Bronchial epithelial cell (primary cell): ENCODE measurements at regions not wholly inside any gene's neighbourhood (a gene's known extent, or its start where the extent isn't known, plus 50 kb on each side); places are given as distances from the start of the nearest gene placed in this dataset.
A peak's percentile ranks its signal among the peaks of the same experiment; 100 is the strongest.

Source experiments
- DNase-seq: peaks from one replicate; pipeline ENCODE4 v3.0.0-alpha.2; 2010; ENCODE audit warnings: low read depth
- FAIRE-seq: peaks from 2 replicates; lab custom pipeline; 2011; peaks lifted over from hg19 to GRCh38; lab: Jason Lieb, UNC
- H3K27me3 ChIP-seq: 2 replicates; pipeline ENCODE4 v1.5.1; 2011; ENCODE audit warnings: low read length; ENCODE audit not compliant: control insufficient read depth, insufficient read depth
- H3K36me3 ChIP-seq: 2 replicates; pipeline ENCODE4 v1.5.1; 2011; ENCODE audit warnings: low read length; ENCODE audit not compliant: control insufficient read depth, insufficient read depth
- H3K4me3 ChIP-seq: 2 replicates; pipeline ENCODE4 v1.5.1; 2011; ENCODE audit warnings: mild to moderate bottlenecking, low read depth, low read length, control low read depth
- CTCF ChIP-seq: IDR thresholded peaks from 2 replicates; pipeline ENCODE4 v1.5.1; 2011; ENCODE audit warnings: mild to moderate bottlenecking, moderate library complexity, low read length, control low read depth, inconsistent platforms; ENCODE audit not compliant: insufficient read depth, severe bottlenecking

- no peak for TF ChIP-seq CTCF
- FAIRE-seq (peak; percentile 28), DNase-seq (no peak)
- no peaks in the 10 kb centered on the region for H3K27me3 ChIP-seq
- H3K36me3 ChIP-seq, result no peaks in the 10 kb centered on the region
- no peak overlapping the region for H3K4me3 ChIP-seq
Observed at GRCh38 chr14:53236708-53237107, 83.6 kb upstream of the DDHD1 start.

- TF ChIP-seq CTCF, result no peak
- H3K4me3 ChIP-seq, result no peak overlapping the region
- H3K36me3 ChIP-seq, result no peaks in the 10 kb centered on the region
- DNase-seq (no peak), FAIRE-seq (no peak)
- H3K27me3 ChIP-seq, result no peaks in the 10 kb centered on the region
Observed at GRCh38 chr14:53231171-53231570, 78.0 kb upstream of the DDHD1 start.

- DNase-seq, result no peak
- no peak for TF ChIP-seq CTCF
- H3K36me3 ChIP-seq, result no peaks in the 10 kb centered on the region
- no peak overlapping the region for H3K4me3 ChIP-seq
- no peak for FAIRE-seq
- H3K27me3 ChIP-seq, result no peaks in the 10 kb centered on the region
Observed at GRCh38 chr14:53228966-53229365, 75.8 kb upstream of the DDHD1 start.

GRCh38 chr14:53227154-53227718 is 74.1 kb upstream of the DDHD1 start:
- no peak for DNase-seq
- TF ChIP-seq CTCF, result no peak
- Histone ChIP-seq H3K27me3 (no peaks in the 10 kb centered on the region), H3K4me3 (no peak overlapping the region), H3K36me3 (no peaks in the 10 kb centered on the region)
- peak; percentile 36 for FAIRE-seq

- DNase-seq, result no peak
- no peak for FAIRE-seq
- TF ChIP-seq CTCF, result no peak
- no peak overlapping the region for H3K4me3 ChIP-seq
- no peaks in the 10 kb centered on the region for H3K27me3 ChIP-seq
- no peaks in the 10 kb centered on the region for H3K36me3 ChIP-seq
Observed at GRCh38 chr14:53226553-53226952, 73.4 kb upstream of the DDHD1 start.

- no peaks in the 10 kb centered on the region for H3K27me3 ChIP-seq
- FAIRE-seq, result no peak
- no peak for TF ChIP-seq CTCF
- no peaks in the 10 kb centered on the region for H3K36me3 ChIP-seq
- no peak overlapping the region for H3K4me3 ChIP-seq
- DNase-seq, result no peak
Observed at GRCh38 chr14:53220914-53221313, 67.8 kb upstream of the DDHD1 start.
